HG02588 (cell line): ENCODE measurements at regions not wholly inside any gene's neighbourhood (a gene's known extent, or its start where the extent isn't known, plus 50 kb on each side); places are given as distances from the start of the nearest gene placed in this dataset.
"Not testable (repeated sequence)": the region's sequence is repeated elsewhere in the genome, so short reads cannot be mapped to it uniquely, and the experiment has no call there.

Experiments
- ATAC-seq: cut with Tn5 transposase; IDR thresholded peaks from one replicate; pipeline ENCODE4 v1.9.1; 2021; ENCODE audit warnings: mild to moderate bottlenecking, moderate library complexity; ENCODE audit not compliant: unreplicated experiment

GRCh38 chr5:153352685-153353219, 137.7 kb upstream of the GRIA1 start:
- peak; percentile 86 for ATAC-seq

- no peak for ATAC-seq
Measured at GRCh38 chr5:153357493-153358112, 132.9 kb upstream of the GRIA1 start.

- peak; percentile 82 for ATAC-seq
Measured at GRCh38 chr5:153358315-153358976, 132.0 kb upstream of the GRIA1 start.

- no peak for ATAC-seq
Measured at GRCh38 chr5:153360860-153361259, 129.6 kb upstream of the GRIA1 start.

GRCh38 chr5:153361735-153362409, 128.6 kb upstream of the GRIA1 start:
- no peak for ATAC-seq

- peak; percentile 68 for ATAC-seq
Measured at GRCh38 chr5:153365547-153365946, 124.9 kb upstream of the GRIA1 start.

GRCh38 chr5:153367466-153367865, 123.0 kb upstream of the GRIA1 start:
- ATAC-seq = no peak

- no peak for ATAC-seq
Measured at GRCh38 chr5:153372425-153373129, 117.9 kb upstream of the GRIA1 start.

- no peak for ATAC-seq
Measured at GRCh38 chr5:153373130-153373498, 117.4 kb upstream of the GRIA1 start.

GRCh38 chr5:153381630-153382029, 108.8 kb upstream of the GRIA1 start:
- not testable (repeated sequence) for ATAC-seq

GRCh38 chr5:153390569-153390968, 99.9 kb upstream of the GRIA1 start:
- no peak for ATAC-seq

GRCh38 chr5:153399595-153399994, 90.9 kb upstream of the GRIA1 start:
- ATAC-seq = no peak

- ATAC-seq = no peak
Measured at GRCh38 chr5:153400931-153401330, 89.5 kb upstream of the GRIA1 start.

- ATAC-seq = no peak
Measured at GRCh38 chr5:153402550-153402949, 87.9 kb upstream of the GRIA1 start.

- no peak for ATAC-seq
Measured at GRCh38 chr5:153403470-153403869, 87.0 kb upstream of the GRIA1 start.

GRCh38 chr5:153404747-153405146, 85.7 kb upstream of the GRIA1 start:
- ATAC-seq = no peak

- no peak for ATAC-seq
Measured at GRCh38 chr5:153421676-153422075, 68.8 kb upstream of the GRIA1 start.

- ATAC-seq = no peak
Measured at GRCh38 chr5:153425914-153426313, 64.6 kb upstream of the GRIA1 start.

GRCh38 chr5:153429761-153430380, 60.6 kb upstream of the GRIA1 start:
- peak; percentile 79 for ATAC-seq

- no peak for ATAC-seq
Measured at GRCh38 chr5:153432583-153432982, 57.9 kb upstream of the GRIA1 start.

GRCh38 chr5:153437251-153437650, 53.2 kb upstream of the GRIA1 start:
- ATAC-seq = no peak
